NCI-H128 (cell line): ENCODE measurements at regions not wholly inside any gene's neighbourhood (a gene's known extent, or its start where the extent isn't known, plus 50 kb on each side); places are given as distances from the start of the nearest gene placed in this dataset.
"Not testable (repeated sequence)": the region's sequence is repeated elsewhere in the genome, so short reads cannot be mapped to it uniquely, and the experiment has no call there.

Experiments
- DNase-seq: peaks from one replicate; lab custom pipeline; 2025; ENCODE audit not compliant: unreplicated experiment; lab: John Stamatoyannopoulos, UW

DNA sequence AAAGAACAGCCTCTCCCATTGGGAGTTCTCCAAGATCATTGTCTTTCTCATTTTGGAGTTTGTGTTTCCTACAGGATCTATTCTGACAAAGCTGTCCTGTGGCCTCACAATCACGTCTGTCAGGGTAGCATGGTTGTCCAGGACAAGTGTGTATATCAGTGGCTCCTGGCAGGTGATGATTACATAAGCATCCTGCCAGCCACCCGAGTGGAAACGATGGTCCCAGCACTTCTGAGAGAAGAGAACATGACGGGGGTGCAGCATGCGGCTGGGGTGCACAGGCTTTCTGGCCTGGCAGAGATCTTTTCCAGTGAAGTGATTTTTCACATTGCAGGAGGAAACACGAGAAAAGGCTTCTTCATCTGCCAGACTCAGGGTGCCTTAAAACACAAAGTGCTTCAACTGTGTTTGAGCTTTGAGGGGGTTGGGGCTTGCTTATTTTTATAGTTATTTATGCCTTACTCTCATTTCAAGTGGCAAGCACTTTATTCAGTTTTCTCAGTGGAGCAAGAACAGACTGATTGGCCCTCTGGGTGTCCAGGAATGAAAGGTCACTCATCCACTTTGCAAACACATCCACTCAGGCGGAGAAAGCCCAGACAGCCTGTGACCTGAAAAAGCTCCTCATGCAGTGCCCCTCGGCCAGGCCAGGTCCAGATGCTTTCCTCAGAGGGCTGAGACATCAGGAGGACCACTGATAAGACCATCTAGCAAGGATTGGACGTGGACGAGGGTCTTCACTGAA lies 186.0 kb downstream of the DUSP10 start:
- no peak for DNase-seq

DNA sequence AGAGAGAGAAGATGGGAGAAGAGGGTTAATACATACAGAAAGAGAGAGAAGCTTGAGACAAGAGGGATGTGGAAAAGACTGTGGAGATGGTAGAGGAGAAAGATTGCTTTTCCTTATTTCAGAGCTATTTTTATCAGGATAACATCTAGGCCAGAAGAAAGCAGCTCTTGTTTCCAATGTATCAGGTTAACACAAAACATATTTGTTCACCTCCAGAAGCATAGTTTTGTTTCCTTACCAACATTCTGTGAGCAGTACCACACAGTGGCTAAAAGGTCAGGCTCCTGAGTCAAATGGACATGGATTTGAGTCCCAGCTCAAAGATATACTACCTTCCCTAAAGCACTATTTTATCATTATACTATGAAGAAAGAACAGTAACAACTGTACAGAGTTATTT lies 185.5 kb downstream of the DUSP10 start:
- no peak for DNase-seq

DNA sequence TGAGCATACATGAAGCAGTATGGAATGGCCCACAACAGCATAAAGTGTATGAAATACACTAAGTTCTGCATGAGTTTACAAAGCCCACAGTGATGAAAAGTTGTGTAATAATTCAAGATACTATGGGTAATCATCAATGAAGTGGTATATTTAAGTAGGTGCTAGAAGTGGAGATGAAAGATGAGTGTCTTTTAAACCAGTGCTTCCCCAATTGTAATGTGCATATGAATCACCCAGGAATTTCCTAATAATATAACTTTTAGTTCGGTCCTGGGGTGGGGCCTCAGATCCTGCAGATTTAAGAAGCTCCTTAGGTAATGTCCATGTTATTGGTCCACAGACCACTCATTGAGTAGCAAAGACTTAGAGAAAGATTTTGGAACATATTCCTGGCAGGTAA lies 184.9 kb downstream of the DUSP10 start:
- no peak for DNase-seq

DNA sequence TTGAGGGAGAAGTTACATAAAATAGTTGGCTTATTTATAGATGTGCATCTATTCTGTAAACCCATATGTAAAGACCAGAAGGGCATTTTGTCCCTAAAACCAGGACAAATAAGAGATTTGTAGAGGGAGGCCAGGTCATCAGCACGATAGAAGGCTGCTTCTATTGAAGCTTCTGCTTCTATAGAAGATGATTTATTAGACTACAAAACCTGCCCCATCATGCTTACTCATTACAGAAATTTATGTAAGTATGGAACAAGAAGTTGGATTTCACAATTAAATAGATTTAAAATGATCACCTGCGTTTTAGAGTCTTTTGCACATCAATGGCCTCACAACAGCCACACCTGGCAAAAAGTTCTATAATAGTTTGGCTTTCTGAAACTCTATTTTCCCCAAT lies 183.5 kb downstream of the DUSP10 start:
- no peak for DNase-seq

DNA sequence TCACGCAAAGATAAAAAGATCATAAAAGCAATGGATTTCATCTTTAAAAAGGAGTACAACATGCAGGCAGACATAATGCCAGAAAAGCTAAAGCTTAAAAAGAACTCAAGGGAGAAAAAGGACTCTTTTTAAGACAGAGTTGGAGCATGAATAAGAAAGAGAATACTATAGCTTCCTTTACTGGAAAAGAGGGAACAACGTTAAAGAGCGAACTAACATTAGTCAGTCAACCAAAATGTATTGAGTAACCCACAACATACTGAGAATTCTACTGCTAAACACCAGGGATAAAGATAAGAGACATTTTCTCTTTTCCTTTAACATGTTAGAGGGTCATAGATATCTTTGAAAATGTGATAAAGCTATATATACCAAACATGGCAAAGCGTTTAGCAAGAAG lies 182.0 kb downstream of the DUSP10 start:
- no peak for DNase-seq

DNA sequence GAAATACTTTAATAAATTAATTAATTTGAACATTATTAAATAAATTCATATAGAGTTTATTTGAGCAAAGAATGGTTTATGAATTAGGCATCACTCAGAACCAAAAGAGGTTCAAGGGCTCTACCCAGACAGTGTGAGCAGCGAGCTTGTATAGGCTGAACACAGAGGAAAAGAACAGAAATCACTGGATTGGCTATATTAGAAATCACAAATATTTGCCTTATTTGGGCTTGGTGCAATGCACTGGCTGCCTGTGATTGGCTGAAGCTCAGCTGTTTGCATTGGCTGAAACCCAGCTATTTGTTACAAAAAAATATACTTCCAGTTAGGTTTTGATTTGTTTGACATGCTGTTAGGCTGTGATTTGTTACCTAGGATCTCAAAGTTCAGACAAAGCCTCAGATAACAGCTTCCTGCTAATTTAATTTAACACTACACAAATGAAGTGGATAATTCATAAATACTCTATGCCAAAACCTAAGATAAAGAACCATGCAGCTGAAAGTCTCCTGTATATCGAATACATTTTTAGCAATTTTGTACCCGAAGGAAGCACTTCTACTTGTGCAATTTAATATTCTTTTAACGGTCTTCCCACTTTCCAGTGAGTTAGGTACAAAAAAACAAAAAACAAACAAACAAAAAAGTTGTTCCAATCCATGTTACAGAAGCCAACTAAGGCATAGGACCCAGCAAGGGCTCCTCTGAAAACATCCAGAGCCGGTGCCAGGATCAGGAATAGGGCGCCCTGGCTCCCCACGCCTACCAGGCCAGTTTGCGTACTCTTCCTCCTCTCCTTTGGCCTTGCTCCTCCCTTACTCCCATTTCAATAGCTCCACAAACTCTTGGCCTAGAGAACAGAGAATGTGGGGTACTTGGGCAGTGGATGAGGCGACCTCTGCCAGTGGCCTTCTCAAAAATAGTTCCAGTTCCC lies 179.1 kb downstream of the DUSP10 start:
- no peak for DNase-seq

DNA sequence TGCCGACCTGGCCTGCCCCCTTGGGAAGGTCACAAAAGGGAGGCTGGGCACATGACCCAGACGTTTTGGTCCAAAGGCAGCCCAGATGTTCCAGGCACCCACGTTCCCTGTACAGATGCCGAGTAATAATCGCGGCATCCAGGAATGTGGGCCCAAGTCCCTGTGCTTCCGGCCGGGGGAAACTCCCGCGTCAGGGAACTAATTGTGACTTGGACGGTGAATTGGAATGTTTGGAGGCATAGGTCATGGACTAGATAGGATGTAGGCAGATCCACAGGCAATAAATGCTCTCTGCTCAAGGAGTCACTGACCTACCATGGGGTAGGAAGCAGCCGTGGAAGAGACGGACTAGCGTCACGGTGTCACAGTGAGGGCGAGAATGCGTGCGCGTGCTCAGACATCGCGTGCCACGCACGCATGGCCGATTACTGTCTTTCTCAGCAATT lies 178.4 kb downstream of the DUSP10 start:
- no peak for DNase-seq

DNA sequence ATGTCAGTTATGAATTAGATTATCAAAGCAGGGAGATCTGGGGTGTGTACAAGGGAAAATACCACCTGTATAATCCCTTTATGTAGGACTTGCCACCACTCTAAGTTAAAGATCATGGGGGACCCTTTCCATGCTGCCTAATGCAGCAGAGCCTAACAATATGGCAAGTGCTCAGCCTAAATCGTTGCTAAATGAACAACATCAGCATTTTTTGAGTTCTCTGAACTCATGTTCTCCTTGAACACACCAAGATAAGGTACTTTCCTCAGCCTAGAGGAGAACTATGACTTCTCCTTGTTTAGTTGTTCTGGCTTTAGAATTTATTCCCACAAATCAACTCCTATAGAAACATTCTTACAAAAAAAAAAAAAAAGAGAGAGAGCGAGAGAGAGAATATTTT lies 177.0 kb downstream of the DUSP10 start:
- no peak for DNase-seq

DNA sequence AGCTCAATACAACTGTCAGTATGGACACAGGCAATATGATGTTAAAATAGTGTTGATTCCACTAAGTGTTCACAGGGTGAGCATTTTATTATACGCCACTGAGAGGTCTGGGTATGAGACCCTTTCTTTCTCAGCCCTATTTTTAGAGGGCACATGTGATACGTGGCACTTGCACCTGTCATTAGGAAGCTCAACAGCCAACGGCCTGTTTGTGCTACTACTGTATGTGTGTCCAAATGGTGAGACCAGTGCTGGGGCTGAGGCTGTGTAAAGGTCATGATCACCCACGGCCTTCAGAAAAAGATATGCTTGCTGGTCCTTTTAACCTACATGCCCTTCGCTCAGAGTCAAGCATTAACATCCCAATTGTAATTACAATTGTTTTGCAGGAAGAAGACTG lies 176.2 kb downstream of the DUSP10 start:
- no peak for DNase-seq

DNA sequence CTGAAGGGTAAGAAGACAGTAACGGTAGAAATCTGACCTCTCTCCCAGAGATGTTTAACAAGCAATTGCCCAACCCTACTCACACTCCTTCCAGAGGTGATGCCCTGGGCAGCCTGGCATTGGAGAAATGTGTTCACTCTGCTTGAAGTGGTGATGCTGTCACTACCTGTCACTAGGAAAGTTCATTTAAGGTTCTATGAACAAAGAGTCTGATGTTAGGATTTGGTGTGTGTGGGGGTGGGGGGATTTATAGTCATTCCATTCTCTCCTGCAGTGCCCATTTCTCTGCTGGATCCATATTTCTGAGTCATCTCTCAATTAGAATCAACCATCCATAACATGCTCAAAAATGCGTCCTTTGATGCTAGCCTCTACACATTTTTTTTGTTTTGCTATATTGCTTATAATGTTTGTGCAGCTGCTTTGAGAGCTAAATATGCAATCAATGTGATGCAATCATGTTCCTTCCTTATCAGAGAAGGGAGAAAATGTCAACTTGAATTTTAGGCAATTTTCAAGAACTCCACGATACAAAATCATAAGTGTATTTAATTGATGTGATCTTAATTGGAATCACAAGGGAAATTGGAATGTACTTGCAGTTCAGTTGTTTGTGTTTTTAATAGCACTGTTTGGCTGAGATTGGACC lies 173.9 kb downstream of the DUSP10 start:
- no peak for DNase-seq

DNA sequence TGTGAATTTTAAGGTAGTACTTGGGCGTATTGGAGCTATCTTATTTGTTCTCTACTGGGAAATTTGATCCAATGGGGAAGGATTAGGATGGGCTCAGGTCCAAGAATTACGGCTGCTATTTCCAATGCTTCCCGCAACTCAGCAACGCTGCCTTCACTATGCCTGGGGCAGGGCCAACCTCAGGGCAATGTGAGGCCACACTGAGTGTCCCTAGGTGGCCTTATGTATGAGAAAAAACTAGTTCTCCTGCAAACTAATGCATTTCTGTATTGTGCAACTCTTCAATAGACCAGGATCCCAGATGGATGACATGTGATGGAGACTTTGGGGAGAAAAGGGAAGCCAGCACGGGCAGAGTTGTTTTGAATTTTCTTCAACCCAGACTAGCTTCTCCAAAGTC lies 168.1 kb downstream of the DUSP10 start:
- DNase-seq: no peak

DNA sequence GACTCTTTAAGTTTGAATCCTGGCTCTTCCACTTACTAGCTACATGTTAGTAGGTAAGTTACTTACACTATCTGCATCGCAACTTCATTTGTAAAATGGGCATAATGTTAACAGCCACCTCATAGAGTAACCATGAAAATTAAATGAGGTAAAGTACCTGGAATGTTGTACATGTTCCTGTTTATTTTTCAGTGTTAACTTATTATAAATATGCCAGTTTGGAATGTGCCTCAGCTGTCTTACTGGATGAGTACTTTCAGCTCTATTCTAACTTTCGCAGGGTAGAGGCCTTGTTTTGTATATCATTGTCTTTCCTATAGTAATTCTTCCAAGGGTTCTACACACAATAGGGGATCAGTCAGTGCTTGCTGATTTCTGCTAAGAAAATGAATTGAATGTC lies 167.4 kb downstream of the DUSP10 start:
- no peak for DNase-seq

DNA sequence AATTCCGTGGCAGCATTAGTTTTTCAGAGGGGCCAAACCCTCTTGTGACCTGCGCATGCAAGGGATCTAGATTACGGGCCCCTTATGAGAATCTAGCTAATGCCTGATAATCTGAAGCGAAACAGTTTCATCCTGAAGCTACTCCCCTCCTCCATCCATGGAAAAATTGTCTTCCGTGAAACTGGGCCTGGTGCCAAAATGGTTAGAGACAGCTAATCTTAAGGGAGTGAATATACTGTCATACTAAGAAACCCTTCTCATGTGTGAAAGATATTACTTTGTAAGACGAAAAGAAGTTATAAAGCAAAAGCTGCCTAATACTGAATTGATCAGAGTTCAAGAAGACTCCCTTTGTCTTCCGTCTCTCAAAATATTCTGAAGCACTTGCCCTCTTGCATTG lies 166.3 kb downstream of the DUSP10 start:
- DNase-seq: no peak

DNA sequence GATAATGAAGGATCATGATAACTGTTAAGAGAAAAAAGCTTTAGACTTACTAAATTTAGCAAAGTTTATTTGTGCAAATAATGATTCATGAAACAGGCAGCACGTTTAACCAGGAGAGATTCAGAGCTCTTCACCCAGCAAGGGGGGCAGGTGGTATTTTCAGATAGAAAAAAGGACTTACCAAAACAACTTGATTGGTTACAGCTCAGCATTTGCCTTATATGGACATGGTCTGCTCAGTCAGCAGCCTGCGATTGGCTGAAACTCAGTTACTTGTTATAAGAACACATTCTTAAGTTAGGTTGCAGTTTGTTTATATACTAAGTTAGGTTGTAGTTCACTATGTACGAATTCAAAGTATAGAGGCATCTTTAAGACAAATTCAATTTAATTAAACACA lies 165.6 kb downstream of the DUSP10 start:
- no peak for DNase-seq

DNA sequence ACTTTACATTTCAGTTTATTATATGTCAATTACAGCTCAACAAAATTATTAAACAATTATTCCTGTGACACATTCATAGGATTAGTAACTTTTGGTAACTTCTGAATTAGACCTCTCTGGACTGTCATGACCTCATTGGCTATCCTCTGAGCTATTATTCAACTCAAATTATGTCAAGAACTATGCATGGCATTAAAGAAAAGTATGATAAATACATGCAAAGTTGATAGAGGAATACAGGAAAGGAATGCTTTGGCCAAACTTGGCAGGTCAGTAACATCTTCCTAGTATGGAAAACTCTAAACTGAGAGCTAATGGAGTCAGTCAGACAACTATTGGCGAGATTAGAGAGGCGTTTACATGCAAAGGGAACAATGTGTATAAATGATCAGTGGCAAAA lies 158.4 kb downstream of the DUSP10 start:
- no peak for DNase-seq

DNA sequence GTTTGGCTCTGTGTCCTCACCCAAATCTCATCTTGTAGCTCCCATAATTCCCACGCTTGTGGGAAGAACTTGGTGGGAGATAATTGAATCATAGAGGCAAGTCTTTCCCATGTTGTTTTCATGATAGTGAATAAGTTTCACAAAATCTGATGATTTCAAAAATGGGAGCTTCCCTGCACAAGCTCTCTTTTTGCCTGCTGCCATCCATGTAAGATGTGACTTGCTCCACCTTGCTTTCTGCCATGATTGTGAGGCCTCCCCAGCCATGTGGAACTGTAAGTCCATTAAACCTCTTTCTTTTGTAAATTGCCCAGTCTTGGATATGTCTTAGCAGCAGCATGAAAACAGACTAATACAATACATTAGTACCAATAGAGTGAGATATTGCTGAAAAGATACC lies 154.9 kb downstream of the DUSP10 start:
- DNase-seq: not testable (repeated sequence)

DNA sequence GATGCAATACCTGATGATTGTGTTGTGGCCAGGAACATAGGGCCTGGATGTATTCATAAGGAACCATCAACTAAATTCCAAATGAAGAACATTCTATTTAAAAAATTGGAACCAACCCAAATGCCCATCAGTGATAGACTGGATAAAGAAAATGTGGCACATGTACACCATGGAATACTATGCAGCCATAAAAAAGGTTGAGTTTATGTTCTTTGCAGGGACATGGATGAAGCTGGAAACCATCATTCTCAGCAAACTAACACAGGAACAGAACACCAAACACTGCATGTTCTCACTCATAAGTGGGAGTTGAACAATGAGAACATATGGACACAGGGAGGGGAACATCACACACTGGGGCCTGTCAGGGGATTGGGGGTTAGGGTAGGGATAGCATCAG lies 150.6 kb downstream of the DUSP10 start:
- not testable (repeated sequence) for DNase-seq

DNA sequence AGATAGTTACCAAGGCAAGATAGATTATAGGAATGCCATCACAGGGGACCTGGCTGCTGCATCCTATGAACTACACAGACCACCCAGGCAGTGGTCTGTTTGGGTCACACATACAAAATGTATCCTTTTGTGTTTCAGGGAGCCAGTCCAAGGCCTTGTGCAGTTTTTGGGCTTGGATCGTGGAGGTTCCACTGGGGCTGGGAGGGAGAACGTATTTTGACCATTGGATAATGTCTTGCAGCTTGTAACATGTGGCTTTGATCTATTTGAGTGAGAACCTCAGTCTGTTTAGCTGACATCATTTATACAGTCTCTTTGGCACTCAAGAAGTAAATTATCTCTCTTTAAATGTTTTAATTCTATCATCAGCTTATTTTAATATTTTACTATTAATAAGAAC lies 147.3 kb downstream of the DUSP10 start:
- no peak for DNase-seq

DNA sequence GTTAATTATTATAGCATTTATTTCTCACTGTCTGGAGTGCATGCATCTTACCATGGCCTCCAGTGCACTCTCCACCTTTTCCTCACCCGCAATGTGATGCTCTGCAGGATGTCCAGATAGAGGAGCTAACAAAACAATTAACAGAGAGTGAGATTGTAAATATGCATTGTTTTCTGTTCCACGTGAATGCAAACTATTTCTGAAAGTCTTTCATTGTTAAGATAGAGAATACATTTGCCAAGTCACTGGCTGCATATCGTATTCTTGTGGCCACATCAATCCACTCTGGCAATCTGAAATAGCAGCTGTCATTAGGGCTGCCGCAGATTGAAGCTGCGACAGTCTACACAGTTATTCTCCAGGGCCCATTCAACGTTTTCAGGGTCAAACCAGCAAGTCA lies 143.8 kb downstream of the DUSP10 start:
- DNase-seq: no peak

DNA sequence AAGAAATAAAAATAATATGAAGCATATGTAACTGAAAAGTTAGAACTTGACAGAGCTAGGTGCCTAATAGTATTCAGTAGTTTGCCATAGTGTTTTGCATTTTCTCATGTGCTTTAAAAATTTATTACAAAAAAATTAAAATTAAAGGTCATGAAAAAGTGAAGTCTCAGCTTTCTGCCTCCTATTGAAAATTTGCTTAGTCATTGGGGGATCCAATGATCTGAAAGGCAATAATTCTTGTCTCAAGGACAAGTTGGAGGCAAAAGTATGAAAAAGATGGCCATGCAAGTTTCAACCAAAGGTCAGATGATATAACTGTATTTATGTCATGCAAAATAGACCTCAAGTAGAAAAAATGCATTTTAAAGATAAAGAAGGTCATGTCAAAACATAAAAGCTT lies 140.7 kb downstream of the DUSP10 start:
- no peak for DNase-seq

DNA sequence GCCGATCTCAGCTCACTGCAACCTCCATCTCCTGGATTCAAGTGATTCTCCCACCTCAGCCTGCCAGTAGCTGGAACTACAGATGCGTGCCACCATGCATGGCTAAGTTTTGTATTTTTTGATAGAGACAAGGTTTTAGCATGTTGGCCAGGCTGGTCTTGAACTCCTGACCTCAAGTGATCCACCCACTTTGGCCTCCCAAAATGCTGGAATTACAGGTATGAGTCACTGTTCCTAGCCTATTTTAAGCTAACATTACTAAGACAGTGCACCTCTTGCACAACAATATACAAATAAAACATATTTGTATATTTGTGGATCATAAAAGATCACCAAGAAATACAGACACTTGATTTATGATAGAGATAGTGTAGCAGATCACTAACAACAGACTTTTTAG lies 139.1 kb downstream of the DUSP10 start:
- DNase-seq: no peak

DNA sequence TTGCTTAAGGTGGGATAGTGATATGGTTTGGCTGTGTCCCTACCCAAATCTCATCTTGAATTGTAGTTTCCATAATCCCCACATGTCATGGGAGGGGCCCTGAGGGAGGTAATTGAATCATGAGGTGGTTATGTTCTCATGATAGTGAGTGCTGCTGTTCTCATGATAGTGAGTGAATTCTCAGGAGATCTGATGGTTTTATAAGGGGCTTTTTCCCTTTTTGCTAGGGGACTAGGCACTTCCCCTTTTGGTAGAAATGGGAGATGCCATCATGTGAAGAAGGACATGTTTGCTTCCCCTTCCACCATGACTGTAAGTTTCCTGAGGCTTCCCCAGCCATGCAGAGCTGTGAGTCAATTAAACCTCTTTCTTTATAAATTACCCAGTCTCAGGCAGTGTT lies 137.5 kb downstream of the DUSP10 start:
- DNase-seq: not testable (repeated sequence)
